HepG2 (cell line): ENCODE measurements at regions not wholly inside any gene's neighbourhood (a gene's known extent, or its start where the extent isn't known, plus 50 kb on each side); places are given as distances from the start of the nearest gene placed in this dataset.

Source experiments
- ATAC-seq: fragments of 200-7000 bp; cut with Tn5 transposase; 3 replicates; pipeline ENCODE4 v1.9.1; 2020; ENCODE audit warnings: mild to moderate bottlenecking, moderate library complexity
- BruUV-seq: library from RNA; stranded (reverse); fragments of 400-500 nt; replicated peaks from 2 replicates; lab custom pipeline; 2021; lab: Mats Ljungman, UMichigan
- CTCF ChIA-PET: fragments of 300-600 bp; formaldehyde crosslinking; extraction: SDS; loops from one replicate; lab custom pipeline; 2021; ENCODE audit warnings: low total read pairs, inconsistent platforms, low intra/inter-chr PET ratio; lab: Yijun Ruan, JAX
- POLR2A ChIA-PET: fragments of 350-600 bp; sonication (Branson Sonifier 250); formaldehyde crosslinking; loops from one replicate; lab custom pipeline; 2020; ENCODE audit warnings: antibody characterized with exemption, inconsistent platforms; lab: Yijun Ruan, JAX
- DNase-seq: peaks from one replicate; pipeline ENCODE4 v3.0.0-alpha.2; 2015; ENCODE audit warnings: low spot score
- FAIRE-seq: peaks from 3 replicates; lab custom pipeline; 2011; peaks lifted over from hg19 to GRCh38; lab: Jason Lieb, UNC
- H2AFZ ChIP-seq: one replicate; pipeline ENCODE4 v1.6.1; 2011; ENCODE audit warnings: low read length, inconsistent platforms
- H3K27ac ChIP-seq: fragments of 300-600 bp; 3 replicates; pipeline ENCODE4 v1.8.0; 2011; ENCODE audit warnings: mixed run types, mild to moderate bottlenecking, mixed read lengths, low read length, inconsistent platforms; ENCODE audit not compliant: insufficient read depth; ENCODE audit errors: extremely low read length
- H3K27me3 ChIP-seq, 2 experiments: fragments of 200-600 bp in 1 of 2; 2 replicates in 1 of 2; 3 replicates in 1 of 2; pipeline versions ENCODE4 v1.6.0 to v1.8.0; 2011; ENCODE audit warnings: low read length in 2 of 2, mild to moderate bottlenecking in 2 of 2, moderate library complexity in 2 of 2, inconsistent platforms in 1 of 2; ENCODE audit not compliant: insufficient read depth in 2 of 2, control insufficient read depth in 1 of 2
- H3K36me3 ChIP-seq, 2 experiments: fragments of 200-600 bp in 1 of 2; replicated peaks in 1 of 2; 2 replicates in 1 of 2; 3 replicates in 1 of 2; pipeline versions ENCODE4 v1.5.1 to v1.8.0; 2011; ENCODE audit warnings: low read length in 2 of 2, inconsistent platforms in 1 of 2; ENCODE audit not compliant: insufficient read depth in 2 of 2, control insufficient read depth in 1 of 2
- H3K4me1 ChIP-seq: 2 replicates; pipeline ENCODE4 v1.5.1; 2012; ENCODE audit warnings: low read length, inconsistent platforms; ENCODE audit not compliant: insufficient read depth
- H3K4me2 ChIP-seq: 2 replicates; pipeline ENCODE4 v1.6.0; 2011; ENCODE audit warnings: low read depth, low read length, inconsistent platforms
- H3K4me3 ChIP-seq, 3 experiments: fragments of 200-600 bp in 1 of 3; sonication (generic), shearing (Covaris generic) in 1 of 3; replicated peaks in 1 of 3; 2 replicates each; pipeline ENCODE4 v1.5.1; 2011 to 2016; ENCODE audit warnings: low read length in 3 of 3, inconsistent platforms in 2 of 3, low read depth in 2 of 3, mild to moderate bottlenecking in 2 of 3, control low read depth in 1 of 3, mixed read lengths in 1 of 3; ENCODE audit not compliant: insufficient read depth in 1 of 3
- H3K79me2 ChIP-seq: one replicate; pipeline ENCODE4 v1.6.1; 2011; ENCODE audit warnings: low read length, inconsistent platforms; ENCODE audit not compliant: insufficient read depth
- H3K9ac ChIP-seq: 2 replicates; pipeline ENCODE4 v1.6.0; 2011; ENCODE audit warnings: mild to moderate bottlenecking, low read depth, low read length, inconsistent platforms; ENCODE audit not compliant: insufficient read depth
- H3K9me3 ChIP-seq: 2 replicates; pipeline ENCODE4 v1.5.1; 2012; ENCODE audit warnings: mild to moderate bottlenecking, low read length
- H4K20me1 ChIP-seq: 2 replicates; pipeline ENCODE4 v1.6.0; 2011; ENCODE audit warnings: inconsistent platforms, mild to moderate bottlenecking, low read length, moderate library complexity; ENCODE audit not compliant: insufficient read depth
- BRCA1 ChIP-seq: sonication (generic); formaldehyde crosslinking; IDR thresholded peaks from 2 replicates; pipeline ENCODE4 v1.4.0; 2020; ENCODE audit warnings: missing genetic modification reagents
- FOXA3 ChIP-seq: IDR thresholded peaks from 2 replicates; pipeline ENCODE4 v1.6.1; 2016; ENCODE audit warnings: missing genetic modification reagents, missing compliant biosample characterization
- HNRNPUL1 ChIP-seq: fragments of 200-400 bp; formaldehyde crosslinking; IDR thresholded peaks from 2 replicates; pipeline ENCODE4 v1.6.1; 2017; ENCODE audit warnings: low read depth, mild to moderate bottlenecking, low read length, moderate library complexity
- MTA3 ChIP-seq: sonication (generic); formaldehyde crosslinking; IDR thresholded peaks from 2 replicates; pipeline ENCODE4 v1.4.0; 2020; ENCODE audit warnings: missing genetic modification reagents
- NAIF1 ChIP-seq: sonication (generic); formaldehyde crosslinking; IDR thresholded peaks from 2 replicates; pipeline ENCODE4 v1.5.0; 2020; ENCODE audit warnings: mild to moderate bottlenecking, missing genetic modification reagents, borderline replicate concordance
- ONECUT2 ChIP-seq: sonication (generic); formaldehyde crosslinking; IDR thresholded peaks from 2 replicates; pipeline ENCODE4 v1.4.0; 2020; ENCODE audit warnings: missing genetic modification reagents
- PCBP2 ChIP-seq: fragments of 200-400 bp; formaldehyde crosslinking; optimal IDR thresholded peaks from 2 replicates; pipeline ENCODE3; 2018; ENCODE audit warnings: low read length, low read depth; ENCODE audit not compliant: poor library complexity, severe bottlenecking
- ZNF121 ChIP-seq: sonication (generic); formaldehyde crosslinking; IDR thresholded peaks from 2 replicates; pipeline ENCODE4 v1.5.0; 2020; ENCODE audit warnings: mild to moderate bottlenecking, missing genetic modification reagents
- ZNF17 ChIP-seq: sonication (generic); formaldehyde crosslinking; IDR thresholded peaks from 2 replicates; pipeline ENCODE4 v1.5.0; 2020; ENCODE audit warnings: mild to moderate bottlenecking, missing genetic modification reagents
- ZNF260 ChIP-seq: sonication (generic); formaldehyde crosslinking; IDR thresholded peaks from 2 replicates; pipeline ENCODE4 v1.4.0; 2020; ENCODE audit warnings: missing genetic modification reagents, low read depth, mild to moderate bottlenecking, borderline replicate concordance
- ZNF709 ChIP-seq: sonication (generic); formaldehyde crosslinking; IDR thresholded peaks from 2 replicates; pipeline ENCODE4 v1.5.0; 2020; ENCODE audit warnings: mild to moderate bottlenecking, missing genetic modification reagents
- WGBS: methylation state at CpG from one replicate; pipeline ENCODE4 v1.1.6; 2017; ENCODE audit warnings: low lambda C conversion rate; 5-methylcytosine and 5-hydroxymethylcytosine counted together
- in situ Hi-C: cut with HindIII; loops from 2 replicates; pipeline ENCODE4 v1.10.0; 2017; ENCODE audit warnings: low pct_unique_long_range_greater_than_20kb; ENCODE audit not compliant: extremely low pct_ligation_motif_present
- intact Hi-C: fragments of 100-400 bp; cut with micrococcal nuclease; formaldehyde crosslinking; loops from one replicate; pipeline ENCODE4 v1.10.0; 2022; ENCODE audit not compliant: unreplicated experiment
- TF ChIP-seq, protein P1 (sequence below): fragments of 450-650 bp; IDR thresholded peaks from 2 replicates; pipeline ENCODE4 v1.6.1; 2016
- TF ChIP-seq, protein P2 (sequence below): IDR thresholded peaks from 2 replicates; pipeline ENCODE4 v1.6.1; 2012; ENCODE audit warnings: inconsistent platforms
- TF ChIP-seq, protein P3 (sequence below): sonication (generic); formaldehyde crosslinking; IDR thresholded peaks from 2 replicates; pipeline ENCODE4 v1.9.0; 2022; ENCODE audit warnings: missing genetic modification reagents, mild to moderate bottlenecking, borderline replicate concordance

DNA sequence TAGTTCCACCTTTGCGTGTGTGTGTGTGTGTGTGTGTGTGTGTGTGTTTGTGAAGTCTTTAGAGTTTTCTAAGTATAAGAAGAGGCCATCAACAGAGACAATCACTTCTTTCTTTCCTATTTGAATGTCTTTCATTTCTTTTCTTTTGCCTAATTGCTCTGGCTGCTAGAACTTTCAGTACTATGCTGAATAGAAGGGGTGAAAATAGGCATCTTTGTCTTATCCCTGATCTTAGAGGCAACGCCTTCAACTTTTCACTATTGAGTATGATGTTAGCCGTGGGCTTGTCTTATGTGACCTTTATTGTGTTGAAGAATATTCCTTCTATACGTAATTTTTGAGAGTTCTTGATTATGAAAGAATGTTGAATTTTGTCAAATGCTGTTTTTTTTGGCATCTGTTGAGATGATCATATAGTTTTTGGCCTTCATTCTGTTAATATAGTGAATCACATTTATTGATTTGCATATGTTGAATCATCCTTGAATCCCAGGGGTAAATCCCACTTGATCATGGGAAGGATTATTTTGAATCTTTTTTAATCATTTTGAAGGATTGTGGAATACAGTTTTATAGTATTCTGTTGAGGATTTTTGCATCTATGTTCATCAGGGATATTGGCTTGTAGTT is 134.8 kb upstream of the CD180 start:
- FAIRE-seq (no peak), DNase-seq (no peak), ATAC-seq (no peak)
- no peak overlapping the region for H3K4me2 ChIP-seq
- TF ChIP-seq ZNF17 (no peak), PCBP2 (no peak), ZNF121 (CRISPR knock-in tag) (no peak), BRCA1 (CRISPR knock-in tag) (no peak), FOXA3 (no peak), ZNF260 (CRISPR knock-in tag) (no peak), HNRNPUL1 (no peak), ZNF709 (no peak), MTA3 (CRISPR knock-in tag) (no peak), ONECUT2 (no peak), NAIF1 (CRISPR knock-in tag) (no peak)
- TF ChIP-seq, protein P1, sequence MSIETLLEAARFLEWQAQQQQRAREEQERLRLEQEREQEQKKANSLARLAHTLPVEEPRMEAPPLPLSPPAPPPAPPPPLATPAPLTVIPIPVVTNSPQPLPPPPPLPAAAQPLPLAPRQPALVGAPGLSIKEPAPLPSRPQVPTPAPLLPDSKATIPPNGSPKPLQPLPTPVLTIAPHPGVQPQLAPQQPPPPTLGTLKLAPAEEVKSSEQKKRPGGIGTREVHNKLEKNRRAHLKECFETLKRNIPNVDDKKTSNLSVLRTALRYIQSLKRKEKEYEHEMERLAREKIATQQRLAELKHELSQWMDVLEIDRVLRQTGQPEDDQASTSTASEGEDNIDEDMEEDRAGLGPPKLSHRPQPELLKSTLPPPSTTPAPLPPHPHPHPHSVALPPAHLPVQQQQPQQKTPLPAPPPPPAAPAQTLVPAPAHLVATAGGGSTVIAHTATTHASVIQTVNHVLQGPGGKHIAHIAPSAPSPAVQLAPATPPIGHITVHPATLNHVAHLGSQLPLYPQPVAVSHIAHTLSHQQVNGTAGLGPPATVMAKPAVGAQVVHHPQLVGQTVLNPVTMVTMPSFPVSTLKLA: no peak
- TF ChIP-seq, protein P2, sequence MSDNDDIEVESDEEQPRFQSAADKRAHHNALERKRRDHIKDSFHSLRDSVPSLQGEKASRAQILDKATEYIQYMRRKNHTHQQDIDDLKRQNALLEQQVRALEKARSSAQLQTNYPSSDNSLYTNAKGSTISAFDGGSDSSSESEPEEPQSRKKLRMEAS: no peak
- TF ChIP-seq, protein P3, sequence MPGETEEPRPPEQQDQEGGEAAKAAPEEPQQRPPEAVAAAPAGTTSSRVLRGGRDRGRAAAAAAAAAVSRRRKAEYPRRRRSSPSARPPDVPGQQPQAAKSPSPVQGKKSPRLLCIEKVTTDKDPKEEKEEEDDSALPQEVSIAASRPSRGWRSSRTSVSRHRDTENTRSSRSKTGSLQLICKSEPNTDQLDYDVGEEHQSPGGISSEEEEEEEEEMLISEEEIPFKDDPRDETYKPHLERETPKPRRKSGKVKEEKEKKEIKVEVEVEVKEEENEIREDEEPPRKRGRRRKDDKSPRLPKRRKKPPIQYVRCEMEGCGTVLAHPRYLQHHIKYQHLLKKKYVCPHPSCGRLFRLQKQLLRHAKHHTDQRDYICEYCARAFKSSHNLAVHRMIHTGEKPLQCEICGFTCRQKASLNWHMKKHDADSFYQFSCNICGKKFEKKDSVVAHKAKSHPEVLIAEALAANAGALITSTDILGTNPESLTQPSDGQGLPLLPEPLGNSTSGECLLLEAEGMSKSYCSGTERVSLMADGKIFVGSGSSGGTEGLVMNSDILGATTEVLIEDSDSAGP: no peak
- no peaks in the 10 kb centered on the region for H4K20me1 ChIP-seq
- in situ Hi-C loops (no loop called here), intact Hi-C loops (no loop called here)
- H3K9ac ChIP-seq: no peak overlapping the region
- no peak overlapping the region for H3K27ac ChIP-seq
- no peaks in the 10 kb centered on the region for H3K36me3 ChIP-seq
- no peak overlapping the region for H2AFZ ChIP-seq
- WGBS: 0% methylated on average over 4 of the region's 4 CpGs
- no peaks in the 10 kb centered on the region for H3K79me2 ChIP-seq
- POLR2A ChIA-PET: no interaction called here
- BruUV-seq: no TSS peak
- no peaks in the 10 kb centered on the region for H3K27me3 ChIP-seq
- H3K4me3 ChIP-seq: no peak overlapping the region
- H3K9me3 ChIP-seq: no peaks in the 10 kb centered on the region
- CTCF ChIA-PET: no interaction called here
- H3K4me1 ChIP-seq: no peaks in the 10 kb centered on the region
